IMR-90 (cell line): ENCODE measurements at regions not wholly inside any gene's neighbourhood (a gene's known extent, or its start where the extent isn't known, plus 50 kb on each side); places are given as distances from the start of the nearest gene placed in this dataset.

Experiments
- ATAC-seq: fragments of 200-7000 bp; cut with Tn5 transposase; 2 replicates; pipeline ENCODE4 v1.9.1; 2020; ENCODE audit warnings: low read depth, mild to moderate bottlenecking, moderate library complexity
- BruUV-seq: library from RNA; stranded (reverse); fragments of 400-500 nt; replicated peaks from 2 replicates; lab custom pipeline; 2021; lab: Mats Ljungman, UMichigan
- CTCF ChIA-PET: fragments of 300-600 bp; formaldehyde crosslinking; extraction: SDS; loops from one replicate; lab custom pipeline; 2021; ENCODE audit warnings: antibody characterized with exemption; lab: Yijun Ruan, JAX
- POLR2A ChIA-PET: fragments of 300-600 bp; sonication (Branson Sonifier 250); formaldehyde crosslinking; loops from one replicate; lab custom pipeline; 2022; ENCODE audit warnings: antibody characterized with exemption; ENCODE audit not compliant: unreplicated experiment; lab: Charles Lee
- DNase-seq: peaks from one replicate; pipeline ENCODE4 v3.0.0; 2013
- H2AFZ ChIP-seq: replicated peaks from 2 replicates; pipeline ENCODE3; 2013; ENCODE audit warnings: low read length, mild to moderate bottlenecking; ENCODE audit not compliant: poor library complexity
- H2AK5ac ChIP-seq: 2 replicates; pipeline ENCODE4 v1.6.1; 2013; ENCODE audit warnings: low read depth, low read length, inconsistent platforms
- H2AK9ac ChIP-seq: replicated peaks from 2 replicates; pipeline ENCODE3; 2013; ENCODE audit warnings: mild to moderate bottlenecking, low read depth, low read length, moderate library complexity; ENCODE audit not compliant: poor library complexity
- H2BK120ac ChIP-seq: 2 replicates; pipeline ENCODE4 v1.6.1; 2013; ENCODE audit warnings: low read depth, low read length, inconsistent platforms
- H2BK15ac ChIP-seq: 3 replicates; pipeline ENCODE4 v1.6.1; 2013; ENCODE audit warnings: low read depth, low read length, inconsistent platforms
- H2BK20ac ChIP-seq: 2 replicates; pipeline ENCODE4 v1.6.1; 2013; ENCODE audit warnings: low read depth, mild to moderate bottlenecking, inconsistent platforms, low read length, moderate library complexity
- H2BK5ac ChIP-seq: 2 replicates; pipeline ENCODE4 v1.6.1; 2013; ENCODE audit warnings: mild to moderate bottlenecking, low read depth, low read length, inconsistent platforms; ENCODE audit not compliant: poor library complexity, severe bottlenecking
- H3K14ac ChIP-seq: replicated peaks from 2 replicates; pipeline ENCODE4 v1.6.1; 2013; ENCODE audit warnings: low read depth, low read length, inconsistent platforms
- H3K18ac ChIP-seq: 2 replicates; pipeline ENCODE4 v1.6.1; 2013; ENCODE audit warnings: low read depth, low read length, control low read depth
- H3K23ac ChIP-seq: 2 replicates; pipeline ENCODE4 v1.6.1; 2013; ENCODE audit warnings: low read depth, low read length, inconsistent platforms
- H3K27ac ChIP-seq: 2 replicates; pipeline ENCODE4 v1.5.1; 2013; ENCODE audit warnings: mild to moderate bottlenecking, control low read depth, low read length; ENCODE audit not compliant: insufficient read depth
- H3K27me3 ChIP-seq: 2 replicates; pipeline ENCODE4 v1.6.1; 2013; ENCODE audit warnings: low read length; ENCODE audit not compliant: control insufficient read depth, insufficient read depth
- H3K36me3 ChIP-seq: 2 replicates; pipeline ENCODE4 v1.6.1; 2013; ENCODE audit warnings: low read length, mixed read lengths; ENCODE audit not compliant: control insufficient read depth, insufficient read depth
- H3K4ac ChIP-seq: 2 replicates; pipeline ENCODE4 v1.6.1; 2013; ENCODE audit warnings: low read depth, low read length, inconsistent platforms
- H3K4me1 ChIP-seq: 2 replicates; pipeline ENCODE4 v1.6.1; 2013; ENCODE audit warnings: low read length, mixed read lengths; ENCODE audit not compliant: control insufficient read depth, insufficient read depth
- H3K4me2 ChIP-seq: 2 replicates; pipeline ENCODE4 v1.6.1; 2013; ENCODE audit warnings: low read depth, mild to moderate bottlenecking, control low read depth, low read length, moderate library complexity
- H3K4me3 ChIP-seq: 2 replicates; pipeline ENCODE4 v1.5.1; 2013; ENCODE audit warnings: low read depth, mild to moderate bottlenecking, control low read depth, low read length, moderate library complexity; ENCODE audit not compliant: insufficient read depth
- H3K56ac ChIP-seq: 2 replicates; pipeline ENCODE4 v1.6.1; 2013; ENCODE audit warnings: low read length, inconsistent platforms; ENCODE audit not compliant: insufficient read depth; ENCODE audit errors: extremely low read depth
- H3K79me1 ChIP-seq, 2 experiments: 2 replicates each; pipeline ENCODE4 v1.6.1; 2013; ENCODE audit warnings: low read length in 2 of 2, inconsistent platforms in 1 of 2, low read depth in 1 of 2
- H3K9ac ChIP-seq: 2 replicates; pipeline ENCODE4 v1.6.1; 2013; ENCODE audit warnings: low read depth, low read length, control low read depth
- H3K9me1 ChIP-seq: 2 replicates; pipeline ENCODE4 v1.6.1; 2013; ENCODE audit warnings: low read length, inconsistent platforms; ENCODE audit not compliant: insufficient read depth
- H3K9me3 ChIP-seq: 2 replicates; pipeline ENCODE4 v1.6.1; 2013; ENCODE audit warnings: low read length; ENCODE audit not compliant: control insufficient read depth, insufficient read depth
- H4K20me1 ChIP-seq: 2 replicates; pipeline ENCODE4 v1.6.1; 2013; ENCODE audit warnings: low read length, inconsistent platforms; ENCODE audit not compliant: insufficient read depth
- H4K5ac ChIP-seq: 2 replicates; pipeline ENCODE4 v1.6.1; 2013; ENCODE audit warnings: mild to moderate bottlenecking, low read depth, low read length, control low read depth
- H4K8ac ChIP-seq, 2 experiments: 2 replicates each; pipeline ENCODE4 v1.6.1; 2013; ENCODE audit warnings: low read depth in 2 of 2, low read length in 2 of 2, control low read depth in 1 of 2, inconsistent platforms in 1 of 2
- H4K91ac ChIP-seq: 2 replicates; pipeline ENCODE4 v1.6.1; 2013; ENCODE audit warnings: low read depth, low read length, inconsistent platforms; ENCODE audit not compliant: insufficient read depth
- CEBPB ChIP-seq: IDR thresholded peaks from 2 replicates; pipeline ENCODE4 v1.6.1; 2012; ENCODE audit warnings: low read depth, low read length, improper control_type of control experiment
- ELK1 ChIP-seq: fragments of 150-350 bp; IDR thresholded peaks from 2 replicates; pipeline ENCODE4 v1.6.1; 2016; ENCODE audit warnings: low read depth, mild to moderate bottlenecking, low read length, moderate library complexity, borderline replicate concordance
- MXI1 ChIP-seq: IDR thresholded peaks from 2 replicates; pipeline ENCODE4 v1.6.1; 2012; ENCODE audit warnings: low read depth, mild to moderate bottlenecking, low read length, moderate library complexity, borderline replicate concordance
- NFE2L2 ChIP-seq: fragments of 150-350 bp; IDR thresholded peaks from 2 replicates; pipeline ENCODE4 v1.6.1; 2016; ENCODE audit warnings: low read depth, mild to moderate bottlenecking, low read length
- POLR2A ChIP-seq: IDR thresholded peaks from 2 replicates; pipeline ENCODE4 v1.6.1; 2012; ENCODE audit warnings: mild to moderate bottlenecking, low read depth, low read length
- SMC3 ChIP-seq: fragments of 150-350 bp; IDR thresholded peaks from 2 replicates; pipeline ENCODE4 v1.6.1; 2016; ENCODE audit warnings: low read depth, mild to moderate bottlenecking, antibody characterized with exemption, low read length, moderate library complexity
- WGBS, 2 experiments: methylation state at CpG; one replicate each; pipeline versions ENCODE4 v1.1.5 to v1.1.7; 2013; ENCODE audit warnings: missing lambda C conversion rate in 2 of 2; ENCODE audit not compliant: insufficient read length in 1 of 2; ENCODE audit errors: extremely low coverage in 2 of 2; 5-methylcytosine and 5-hydroxymethylcytosine counted together
- dilution Hi-C: fragments of 300-500 bp; cut with HindIII; formaldehyde crosslinking; loops from one replicate; pipeline ENCODE4 v1.14.3; 2018; ENCODE audit warnings: low sequenced_read_pairs; ENCODE audit not compliant: unreplicated experiment
- in situ Hi-C: fragments of 300-500 bp; cut with MboI; formaldehyde crosslinking; loops from 3 replicates; pipeline ENCODE4 v1.14.3; 2019; ENCODE audit warnings: low sequenced_read_pairs, inconsistent platforms, mixed read lengths
- intact Hi-C: fragments of 100-400 bp; cut with micrococcal nuclease; formaldehyde crosslinking; loops from 2 replicates; pipeline ENCODE4 v1.10.0; 2022

- POLR2A ChIA-PET: no interaction called here
- ATAC-seq (no peak), DNase-seq (no peak)
- Histone ChIP-seq H3K27ac (no peak overlapping the region; the same call in 1 of the 2 replicates), H3K4ac (peak overlapping the region; percentile 96), H2AFZ (no peak overlapping the region), H3K36me3 (no peaks in the 10 kb centered on the region; the same call in 1 of the 2 replicates), H3K4me1 (peaks cover 40% of the 10 kb centered on the region), H2AK9ac (no peak overlapping the region), H3K4me2 (no peak overlapping the region), H3K4me3 (no peak overlapping the region), H3K27me3 (no peaks in the 10 kb centered on the region), H2BK20ac (peak overlapping the region; percentile 80; the same call in 1 of the 2 replicates), H2BK15ac (peak overlapping the region; percentile 97; the same call in 1 of the 3 replicates), H3K79me1 (peaks cover 32 to 76% of the 10 kb centered on the region in 2 experiments), H2AK5ac (0 out of 2 replicates have a peak overlapping the region, but pooled peaks have one; percentile 98), H3K23ac (no peak overlapping the region), H3K18ac (peak overlapping the region; percentile 51; the same call in 1 of the 2 replicates), H4K91ac (0 out of 2 replicates have a peak overlapping the region, but pooled peaks have one; percentile 89), H3K9me1 (peaks cover 40% of the 10 kb centered on the region), H2BK120ac (peak overlapping the region; percentile 96; the same call in 1 of the 2 replicates), H2BK5ac (no peak overlapping the region), H4K20me1 (peaks cover 55% of the 10 kb centered on the region), H3K56ac (no peak overlapping the region), H3K9ac (no peak overlapping the region), H4K8ac (no peak overlapping the region), H3K14ac (no peak overlapping the region), H4K5ac (no peak overlapping the region), H3K9me3 (no peaks in the 10 kb centered on the region)
- in situ Hi-C loops: no loop called here
- intact Hi-C loops: no loop called here
- CTCF ChIA-PET: no interaction called here
- dilution Hi-C loops: no loop called here
- TF ChIP-seq SMC3 (no peak), NFE2L2 (no peak), ELK1 (no peak), POLR2A (no peak), MXI1 (no peak), CEBPB (peak; percentile 61)
- no CpG with 5 or more reads among the region's 3 CpGs for WGBS, 2 experiments
- BruUV-seq: no TSS peak
Measured at GRCh38 chr1:201606096-201606495, 67.2 kb downstream of the NAV1 start.
